GM10266 (cell line): ENCODE measurements at regions not wholly inside any gene's neighbourhood (a gene's known extent, or its start where the extent isn't known, plus 50 kb on each side); places are given as distances from the start of the nearest gene placed in this dataset.
"Not testable (repeated sequence)": the region's sequence is repeated elsewhere in the genome, so short reads cannot be mapped to it uniquely, and the experiment has no call there.

Experiments used
- DNase-seq: peaks from one replicate; pipeline ENCODE4 v3.0.0; 2012; ENCODE audit errors: extremely low spot score
- CTCF ChIP-seq: IDR thresholded peaks from 2 replicates; pipeline ENCODE4 v1.5.1; 2012; ENCODE audit warnings: mild to moderate bottlenecking, low read depth; ENCODE audit not compliant: control insufficient read depth, insufficient read depth; ENCODE audit errors: missing control alignments

GRCh38 chr5:24232041-24232440, 412.7 kb downstream of the CDH10 start:
- TF ChIP-seq CTCF: no peak
- no peak for DNase-seq

DNA sequence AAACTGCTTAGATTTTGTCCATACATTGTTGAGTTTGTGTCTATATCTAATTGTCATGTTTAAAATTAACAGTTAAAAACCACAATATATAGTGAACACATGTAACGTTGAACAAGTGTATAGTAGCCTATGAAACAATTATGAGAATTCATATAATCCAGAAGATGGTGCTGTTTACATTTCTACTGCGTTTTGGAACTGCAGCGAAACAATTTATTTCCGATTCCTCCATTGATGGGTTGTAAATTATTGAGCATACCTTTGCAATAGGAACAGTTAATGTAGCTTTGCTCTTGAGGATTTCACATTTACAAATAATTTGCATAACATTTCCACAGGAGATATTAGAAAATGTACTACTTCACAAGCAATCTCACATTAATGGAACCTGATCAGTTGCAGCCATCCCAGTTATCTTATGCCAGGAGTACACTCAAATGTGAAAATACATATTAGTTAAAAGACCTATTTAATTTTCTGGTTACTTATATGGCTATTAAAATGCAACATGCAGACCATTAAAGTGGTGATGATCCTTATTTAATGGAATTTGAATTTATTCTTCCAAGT, 411.8 kb downstream of the CDH10 start:
- no peak for TF ChIP-seq CTCF
- no peak for DNase-seq

DNA sequence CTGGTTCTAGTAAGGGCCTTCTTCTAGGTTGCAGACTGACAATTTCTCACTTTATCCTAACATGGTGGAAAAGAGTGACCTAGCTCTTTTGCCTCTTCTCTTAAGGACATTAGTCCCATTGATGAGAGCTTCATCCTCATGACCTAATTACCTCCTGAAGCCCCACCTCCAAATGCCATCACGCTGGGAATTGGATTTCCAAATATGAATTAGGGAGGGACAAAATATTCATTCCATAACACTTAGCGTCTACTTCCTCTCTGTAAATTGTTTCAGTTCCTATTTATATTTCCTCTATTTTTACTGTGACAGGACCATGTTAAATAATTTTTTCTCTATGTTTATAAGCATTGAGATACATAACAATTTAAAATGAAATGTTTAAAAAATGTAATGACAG, 408.8 kb downstream of the CDH10 start:
- no peak for TF ChIP-seq CTCF
- no peak for DNase-seq

- TF ChIP-seq CTCF: no peak
- DNase-seq: no peak
Measured at GRCh38 chr5:24245821-24246220, 399.0 kb downstream of the CDH10 start.

GRCh38 chr5:24264547-24264946, 380.2 kb downstream of the CDH10 start:
- DNase-seq: no peak
- no peak for TF ChIP-seq CTCF

DNA sequence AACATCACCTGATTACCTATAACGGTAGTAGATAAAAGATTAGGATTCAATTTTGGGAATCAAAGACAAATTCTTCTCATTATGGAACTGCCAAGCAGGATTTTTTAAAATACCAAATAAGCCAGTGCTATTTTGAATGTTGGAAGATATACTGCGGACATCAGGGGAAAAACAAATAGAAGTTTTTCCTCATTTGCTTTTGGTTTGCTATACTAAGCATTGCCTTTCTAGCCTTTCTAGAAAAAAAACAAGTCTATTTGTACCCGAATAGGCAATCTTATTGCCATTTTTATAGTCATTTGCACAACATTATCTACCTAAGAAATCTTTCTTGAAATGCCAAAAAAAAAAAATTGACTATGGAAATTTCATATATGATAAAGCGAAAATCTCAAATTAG, 379.5 kb downstream of the CDH10 start:
- TF ChIP-seq CTCF: no peak
- DNase-seq: no peak

DNA sequence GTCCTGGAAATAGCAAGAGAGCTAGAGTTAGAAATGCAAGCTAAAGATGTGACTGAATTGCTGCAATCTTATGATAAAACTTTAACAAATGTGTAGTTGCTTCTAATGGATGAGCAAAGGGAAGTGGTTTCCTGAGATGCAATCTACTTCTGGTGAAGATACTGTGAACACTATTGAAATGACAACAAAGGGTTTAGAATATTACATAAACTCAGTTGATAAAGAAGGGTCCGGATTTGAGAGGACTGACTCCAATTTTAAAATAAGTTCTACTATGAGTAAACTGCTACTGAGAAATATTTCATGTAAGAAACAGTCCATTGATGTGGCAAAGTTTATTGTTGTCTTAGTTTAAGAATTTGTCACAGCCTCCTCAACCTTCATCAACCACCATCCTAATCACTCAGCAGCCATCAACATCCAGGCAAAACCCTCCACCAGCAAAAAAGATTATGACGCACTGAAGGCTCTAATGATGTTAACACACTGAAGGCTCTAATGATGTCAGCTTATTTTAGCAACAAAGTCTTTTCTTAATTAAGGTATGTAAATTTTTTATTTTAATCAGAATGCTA, 376.2 kb downstream of the CDH10 start:
- DNase-seq: no peak
- TF ChIP-seq CTCF: no peak

DNA sequence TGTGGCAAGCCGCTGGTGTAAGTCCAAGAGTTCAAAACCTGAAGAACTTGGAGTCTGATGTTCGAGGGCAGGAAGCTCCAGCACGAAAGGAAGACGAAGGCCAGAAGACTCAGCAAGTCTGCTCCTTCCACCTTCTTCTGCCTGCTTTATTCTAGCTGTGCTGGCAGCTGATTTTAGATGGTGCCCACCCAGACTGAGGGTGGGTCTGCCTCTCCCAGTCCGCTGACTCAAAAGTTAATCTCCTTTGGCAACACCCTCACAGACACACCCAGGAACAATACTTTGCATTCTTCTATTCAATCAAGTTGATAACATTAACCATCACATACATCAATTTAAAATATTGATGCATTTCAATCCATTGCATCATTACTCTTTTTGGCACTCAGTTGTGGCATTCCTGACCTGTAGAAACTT, 373.1 kb downstream of the CDH10 start:
- not testable (repeated sequence) for DNase-seq
